A673 (cell line): ENCODE measurements at regions not wholly inside any gene's neighbourhood (a gene's known extent, or its start where the extent isn't known, plus 50 kb on each side); places are given as distances from the start of the nearest gene placed in this dataset.

Source experiments
- CTCF ChIP-seq: fragments of 300-800, 200-600 bp; sonication (generic); conservative IDR thresholded peaks from 2 replicates; pipeline ENCODE4 v1.5.1; 2017; ENCODE audit warnings: low read depth, mild to moderate bottlenecking, antibody characterized with exemption, low read length, moderate library complexity, mixed read lengths
- EZH2 ChIP-seq: fragments of 200-600 bp; sonication (generic); IDR thresholded peaks from 2 replicates; pipeline ENCODE4 v1.6.1; 2017; ENCODE audit warnings: borderline replicate concordance, low read depth, mild to moderate bottlenecking, mixed read lengths, antibody characterized with exemption, low read length; ENCODE audit not compliant: poor library complexity, severe bottlenecking

DNA sequence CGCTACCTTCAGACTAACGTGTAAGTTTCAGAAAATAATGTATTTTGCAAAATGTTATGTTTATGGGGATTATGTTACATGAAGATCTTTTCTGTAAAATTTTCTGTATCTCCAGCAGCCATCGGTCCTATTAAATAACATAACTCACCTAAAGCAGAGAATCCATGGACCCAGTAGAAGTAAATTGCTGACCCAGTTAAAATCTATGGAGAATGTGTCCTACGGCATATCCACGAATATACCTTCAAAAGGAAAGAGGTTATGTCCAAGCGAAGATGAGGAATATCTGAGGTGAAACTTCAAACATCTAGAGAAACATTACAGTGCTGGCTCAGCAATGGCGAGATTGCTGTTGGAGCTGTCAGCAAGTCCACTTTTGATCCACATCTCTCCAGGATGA, 492.2 kb upstream of the ADAMTS16 start:
- TF ChIP-seq CTCF (no peak), EZH2 (no peak)
